ENCODE measurements at regions not wholly inside any gene's neighbourhood (a gene's known extent, or its start where the extent isn't known, plus 50 kb on each side); places are given as distances from the start of the nearest gene placed in this dataset.

- H3K4me3 ChIP-seq (ENCODE audit: low read depth, low read length): no peak overlapping the region
- no peak for TF ChIP-seq CTCF (IDR thresholded peaks at IDR 0.05; ENCODE audit: low read depth, low read length, missing control alignments)
- no peaks in the 10 kb centered on the region for H3K27me3 ChIP-seq (replicated peaks)
- no peak overlapping the region for H3K27ac ChIP-seq
- no peak for DNase-seq
- in situ Hi-C loops (cut with HindIII; ENCODE audit: low pct_ligation_motif_present, low sequenced_read_pairs): no loop called here
- H3K36me3 ChIP-seq (replicated peaks): no peaks in the 10 kb centered on the region
These were observed 164.7 kb upstream of the IRX2 start for GRCh38 chr5:2916076-2916682.

GRCh38 chr5:2914981-2915484 is 163.6 kb upstream of the IRX2 start:
- Histone ChIP-seq H3K36me3 (replicated peaks) (no peaks in the 10 kb centered on the region), H3K27ac (no peak overlapping the region), H3K27me3 (replicated peaks) (no peaks in the 10 kb centered on the region), H3K4me3 (ENCODE audit: low read depth, low read length) (no peak overlapping the region)
- no peak for TF ChIP-seq CTCF (IDR thresholded peaks at IDR 0.05; ENCODE audit: low read depth, low read length, missing control alignments)
- in situ Hi-C loops (cut with HindIII; ENCODE audit: low pct_ligation_motif_present, low sequenced_read_pairs): no loop called here
- no peak for DNase-seq

- Histone ChIP-seq H3K4me3 (ENCODE audit: low read depth, low read length) (no peak overlapping the region), H3K36me3 (replicated peaks) (no peaks in the 10 kb centered on the region), H3K27me3 (replicated peaks) (no peaks in the 10 kb centered on the region), H3K27ac (no peak overlapping the region)
- DNase-seq: no peak
- in situ Hi-C loops (cut with HindIII; ENCODE audit: low pct_ligation_motif_present, low sequenced_read_pairs): no loop called here
- no peak for TF ChIP-seq CTCF (IDR thresholded peaks at IDR 0.05; ENCODE audit: low read depth, low read length, missing control alignments)
These were observed 162.7 kb upstream of the IRX2 start for GRCh38 chr5:2914022-2914661.

- no peak for TF ChIP-seq CTCF (IDR thresholded peaks at IDR 0.05; ENCODE audit: low read depth, low read length, missing control alignments)
- Histone ChIP-seq H3K4me3 (ENCODE audit: low read depth, low read length) (no peak overlapping the region), H3K27me3 (replicated peaks) (no peaks in the 10 kb centered on the region), H3K36me3 (replicated peaks) (no peaks in the 10 kb centered on the region), H3K27ac (no peak overlapping the region)
- in situ Hi-C loops (cut with HindIII; ENCODE audit: low pct_ligation_motif_present, low sequenced_read_pairs): no loop called here
- DNase-seq: no peak
These were observed 161.8 kb upstream of the IRX2 start for GRCh38 chr5:2913281-2913680.

- no peaks in the 10 kb centered on the region for H3K27me3 ChIP-seq (replicated peaks)
- H3K4me3 ChIP-seq (ENCODE audit: low read depth, low read length): no peak overlapping the region
- DNase-seq: no peak
- no peak overlapping the region for H3K27ac ChIP-seq
- in situ Hi-C loops (cut with HindIII; ENCODE audit: low pct_ligation_motif_present, low sequenced_read_pairs): no loop called here
- H3K36me3 ChIP-seq (replicated peaks): no peaks in the 10 kb centered on the region
- TF ChIP-seq CTCF (IDR thresholded peaks at IDR 0.05; ENCODE audit: low read depth, low read length, missing control alignments): no peak
These were observed 161.3 kb upstream of the IRX2 start for GRCh38 chr5:2912741-2913140.
